AML-193 (cell line): ENCODE measurements at regions not wholly inside any gene's neighbourhood (a gene's known extent, or its start where the extent isn't known, plus 50 kb on each side); places are given as distances from the start of the nearest gene placed in this dataset.

ENCODE experiments used
- DNase-seq, 2 experiments: peaks; one replicate each; lab custom pipeline; 2025; lab: John Stamatoyannopoulos, UW

- DNase-seq: no peak
These were observed 145.6 kb downstream of the NSG2 start for GRCh38 chr5:174191076-174191475.

- no peak for DNase-seq
These were observed 146.5 kb downstream of the NSG2 start for GRCh38 chr5:174191850-174192655.

GRCh38 chr5:174192901-174193300 lies 147.4 kb downstream of the NSG2 start:
- DNase-seq: no peak

GRCh38 chr5:174195517-174195916 lies 150.0 kb downstream of the NSG2 start:
- DNase-seq: no peak

GRCh38 chr5:174197929-174198328 lies 152.4 kb downstream of the NSG2 start:
- DNase-seq: no peak

- DNase-seq: no peak
These were observed 153.0 kb downstream of the NSG2 start for GRCh38 chr5:174198541-174198940.

GRCh38 chr5:174202996-174203395 lies 157.5 kb downstream of the NSG2 start:
- no peak for DNase-seq

- DNase-seq: no peak
These were observed 159.2 kb downstream of the NSG2 start for GRCh38 chr5:174204535-174205313.

GRCh38 chr5:174205939-174206338 lies 160.4 kb downstream of the NSG2 start:
- DNase-seq: no peak

- no peak for DNase-seq
These were observed 165.2 kb downstream of the NSG2 start for GRCh38 chr5:174210596-174211276.

- DNase-seq: no peak
These were observed 165.7 kb downstream of the NSG2 start for GRCh38 chr5:174211277-174211626.

- DNase-seq: no peak
These were observed 172.0 kb downstream of the NSG2 start for GRCh38 chr5:174217527-174217926.

- DNase-seq: no peak
These were observed 172.7 kb downstream of the NSG2 start for GRCh38 chr5:174218162-174218561.

- DNase-seq: no peak
These were observed 174.9 kb downstream of the NSG2 start for GRCh38 chr5:174220417-174220816.

GRCh38 chr5:174221436-174221835 lies 175.9 kb downstream of the NSG2 start:
- DNase-seq: no peak

GRCh38 chr5:174221946-174222345 lies 176.4 kb downstream of the NSG2 start:
- DNase-seq: no peak

- DNase-seq: no peak
These were observed 177.4 kb downstream of the NSG2 start for GRCh38 chr5:174222891-174223290.

- no peak for DNase-seq
These were observed 177.8 kb downstream of the NSG2 start for GRCh38 chr5:174223355-174223754.

GRCh38 chr5:174229068-174229467 lies 183.6 kb downstream of the NSG2 start:
- DNase-seq: no peak

GRCh38 chr5:174229514-174230370 lies 184.2 kb downstream of the NSG2 start:
- DNase-seq: no peak

- DNase-seq: no peak
These were observed 186.5 kb downstream of the NSG2 start for GRCh38 chr5:174231956-174232487.

- no peak for DNase-seq
These were observed 188.9 kb downstream of the NSG2 start for GRCh38 chr5:174234388-174234787.
